Spleen (tissue), 11 donors: ENCODE measurements at regions not wholly inside any gene's neighbourhood (a gene's known extent, or its start where the extent isn't known, plus 50 kb on each side); places are given as distances from the start of the nearest gene placed in this dataset.

Source experiments
- DNase-seq: peaks from one replicate; pipeline ENCODE4 v3.0.0-alpha.2; 2020
- H3K27ac ChIP-seq, 8 donors: fragments of 200-600 bp; sonication (generic) in 7 of 8; 1 replicate in 4 of 8; 2 replicates in 4 of 8; pipeline versions ENCODE4 v1.5.0 to v1.8.0; 2016 to 2021; ENCODE audit warnings: inconsistent platforms in 4 of 8, mild to moderate bottlenecking in 4 of 8, moderate library complexity in 1 of 8
- H3K27me3 ChIP-seq, 7 donors: fragments of 200-600 bp; sonication (generic) in 6 of 7; replicated peaks in 1 of 7; 1 replicate in 4 of 7; 2 replicates in 3 of 7; pipeline versions ENCODE4 v1.5.0 to v1.8.0; 2016 to 2021; ENCODE audit warnings: inconsistent platforms in 3 of 7, mild to moderate bottlenecking in 1 of 7
- H3K36me3 ChIP-seq, 6 donors: fragments of 200-600 bp; sonication (generic) in 5 of 6; 1 replicate in 4 of 6; 2 replicates in 2 of 6; pipeline versions ENCODE4 v1.5.0 to v1.8.0; 2016 to 2021; ENCODE audit warnings: inconsistent platforms in 2 of 6
- H3K4me1 ChIP-seq, 6 donors: fragments of 200-600 bp; sonication (generic) in 5 of 6; 1 replicate in 3 of 6; 2 replicates in 3 of 6; pipeline versions ENCODE4 v1.5.0 to v1.8.0; 2016 to 2021; ENCODE audit warnings: inconsistent platforms in 3 of 6
- H3K4me3 ChIP-seq, 8 donors: fragments of 200-600 bp; sonication (generic) in 7 of 8; 1 replicate in 4 of 8; 2 replicates in 4 of 8; pipeline versions ENCODE4 v1.5.0 to v1.8.0; 2016 to 2021; ENCODE audit warnings: inconsistent platforms in 4 of 8, mild to moderate bottlenecking in 4 of 8, moderate library complexity in 2 of 8
- H3K9me3 ChIP-seq, 8 donors: fragments of 200-600 bp; sonication (generic) in 7 of 8; 1 replicate in 4 of 8; 2 replicates in 4 of 8; pipeline versions ENCODE4 v1.5.0 to v1.8.0; 2016 to 2021; ENCODE audit warnings: inconsistent platforms in 4 of 8
- CTCF ChIP-seq, 11 experiments: fragments of 200-600 bp in 7 of 11; fragments of 450-650 bp in 4 of 11; sonication (generic) in 4 of 11; IDR thresholded peaks in 8 of 11; conservative IDR thresholded peaks in 3 of 11; 1 replicate in 7 of 11; 2 replicates in 4 of 11; pipeline versions ENCODE4 v1.4.0 to v1.8.0; 2016 to 2021; ENCODE audit warnings: antibody characterized with exemption in 11 of 11, inconsistent platforms in 4 of 11, mild to moderate bottlenecking in 1 of 11
- POLR2A ChIP-seq, 3 donors: fragments of 450-650 bp; IDR thresholded peaks; one replicate each; pipeline ENCODE4 v1.5.1; 2017; ENCODE audit warnings: antibody characterized with exemption in 3 of 3, mild to moderate bottlenecking in 1 of 3
- POLR2AphosphoS5 ChIP-seq, 3 donors: sonication (generic); formaldehyde crosslinking; IDR thresholded peaks; one replicate each; pipeline ENCODE4 v1.5.1; 2017; ENCODE audit warnings: antibody characterized with exemption in 3 of 3
- WGBS, 5 donors: extraction: QIAGEN DNeasy Blood & Tissue Kit in 3 of 5; methylation state at CpG; one replicate each; pipeline versions ENCODE4 v1.1.5 to v1.1.7; 2013 to 2018; 5-methylcytosine and 5-hydroxymethylcytosine counted together
- intact Hi-C: fragments of 100-400 bp; cut with DNase I; formaldehyde crosslinking; loops from one replicate; pipeline ENCODE4 v1.15.0; 2023; ENCODE audit warnings: low total_unique reads
- donor health status: healthy with polysubstance abuse.
- donor health status: DM: no; HTN: no; CAD: no; lungs with moderate emphysema.
- donor health status: DM: no; HTN: no; CAD: no.
- donor health status: Bipolar disorder and iron deficiency.
- donor health status: healthy.
- donor health status: DM: no; HTN: no; CAD: no.
- donor health status: DM: yes; HTN: yes; CAD: no.

GRCh38 chr22:27345691-27346090, 455.9 kb downstream of the MN1 start:
- DNase-seq, result no peak
- Histone ChIP-seq H3K27ac (no peak overlapping the region), H3K36me3 (no peaks in the 10 kb centered on the region), H3K4me3 (no peak overlapping the region), H3K4me1 (no peaks in the 10 kb centered on the region), H3K27me3 (peaks cover 0 to 10% (median 0%) of the 10 kb centered on the region in 7 donors), H3K9me3 (peaks cover 0 to 46% (median 31%) of the 10 kb centered on the region in 8 donors)
- 86 to 90% (median 88%) methylated on average over 7 of the region's 7 CpGs for WGBS, 5 donors
- intact Hi-C loops, result no loop called here
- TF ChIP-seq CTCF (IDR thresholded peaks at IDR 0.05 in 8 of 11, conservative IDR thresholded peaks at IDR 0.05 in 3 of 11), result no peak
- TF ChIP-seq POLR2AphosphoS5 (IDR thresholded peaks at IDR 0.05), result no peak
- TF ChIP-seq POLR2A (IDR thresholded peaks at IDR 0.05), result no peak

GRCh38 chr22:27347951-27348350, 453.6 kb downstream of the MN1 start:
- H3K27ac ChIP-seq, result no peak overlapping the region
- peaks cover 0 to 22% (median 0%) of the 10 kb centered on the region in 7 donors for H3K27me3 ChIP-seq
- H3K4me1 ChIP-seq, result no peaks in the 10 kb centered on the region
- no peak for TF ChIP-seq POLR2AphosphoS5 (IDR thresholded peaks at IDR 0.05)
- TF ChIP-seq CTCF (IDR thresholded peaks at IDR 0.05 in 8 of 11, conservative IDR thresholded peaks at IDR 0.05 in 3 of 11), result no peak
- no peak for TF ChIP-seq POLR2A (IDR thresholded peaks at IDR 0.05)
- intact Hi-C loops, result no loop called here
- DNase-seq, result no peak
- peaks cover 0 to 29% (median 16%) of the 10 kb centered on the region in 8 donors for H3K9me3 ChIP-seq
- no peaks in the 10 kb centered on the region for H3K36me3 ChIP-seq
- H3K4me3 ChIP-seq, result no peak overlapping the region
- WGBS, 5 donors, result 64 to 76% (median 71%) methylated on average over 5 of the region's 5 CpGs

- TF ChIP-seq CTCF (IDR thresholded peaks at IDR 0.05 in 8 of 11, conservative IDR thresholded peaks at IDR 0.05 in 3 of 11), result no peak
- TF ChIP-seq POLR2A (IDR thresholded peaks at IDR 0.05), result no peak
- TF ChIP-seq POLR2AphosphoS5 (IDR thresholded peaks at IDR 0.05), result no peak
- no peak for DNase-seq
- Histone ChIP-seq H3K27ac (no peak overlapping the region), H3K36me3 (no peaks in the 10 kb centered on the region), H3K27me3 (peaks cover 0 to 24% (median 0%) of the 10 kb centered on the region in 7 donors), H3K9me3 (peaks cover 0 to 26% (median 14%) of the 10 kb centered on the region in 8 donors), H3K4me1 (no peaks in the 10 kb centered on the region), H3K4me3 (no peak overlapping the region)
- WGBS, 5 donors, result 68 to 81% (median 74%) methylated on average over 3 of the region's 3 CpGs
- intact Hi-C loops, result no loop called here
These were observed 452.9 kb downstream of the MN1 start for GRCh38 chr22:27348634-27349033.

- Histone ChIP-seq H3K9me3 (peaks cover 0 to 21% (median 14%) of the 10 kb centered on the region in 8 donors), H3K27me3 (peaks cover 0 to 24% (median 0%) of the 10 kb centered on the region in 7 donors), H3K4me1 (no peaks in the 10 kb centered on the region), H3K4me3 (no peak overlapping the region), H3K27ac (no peak overlapping the region), H3K36me3 (no peaks in the 10 kb centered on the region)
- intact Hi-C loops, result no loop called here
- no peak for DNase-seq
- TF ChIP-seq POLR2A (IDR thresholded peaks at IDR 0.05), result no peak
- no peak for TF ChIP-seq CTCF (IDR thresholded peaks at IDR 0.05 in 8 of 11, conservative IDR thresholded peaks at IDR 0.05 in 3 of 11)
- no peak for TF ChIP-seq POLR2AphosphoS5 (IDR thresholded peaks at IDR 0.05)
These were observed 452.1 kb downstream of the MN1 start for GRCh38 chr22:27349456-27349855.
